Thyroid gland (tissue), 4 donors: ENCODE measurements at regions not wholly inside any gene's neighbourhood (a gene's known extent, or its start where the extent isn't known, plus 50 kb on each side); places are given as distances from the start of the nearest gene placed in this dataset.
"Not testable (repeated sequence)": the region's sequence is repeated elsewhere in the genome, so short reads cannot be mapped to it uniquely, and the experiment has no call there.

Experiments used
- DNase-seq, 2 donors: peaks; one replicate each; pipeline ENCODE4 v3.0.0-alpha.2; 2019
- H3K27ac ChIP-seq, 3 donors: fragments of 200-600 bp; sonication (generic); 1 replicate in 2 of 3; 2 replicates in 1 of 3; pipeline ENCODE4 v1.5.1; 2016 to 2019; ENCODE audit warnings: mild to moderate bottlenecking in 1 of 3, moderate library complexity in 1 of 3
- H3K27me3 ChIP-seq: fragments of 200-600 bp; sonication (generic); one replicate; pipeline ENCODE4 v1.5.1; 2019
- H3K36me3 ChIP-seq, 2 donors: fragments of 200-600 bp; sonication (generic); one replicate each; pipeline ENCODE4 v1.5.1; 2016 to 2019
- H3K4me1 ChIP-seq, 2 donors: fragments of 200-600 bp; sonication (generic); one replicate each; pipeline ENCODE4 v1.5.1; 2017 to 2019
- H3K4me3 ChIP-seq, 3 donors: fragments of 200-600 bp; sonication (generic); replicated peaks in 1 of 3; 1 replicate in 2 of 3; 2 replicates in 1 of 3; pipeline ENCODE4 v1.5.1; 2016; ENCODE audit warnings: mild to moderate bottlenecking in 1 of 3
- H3K9me3 ChIP-seq: fragments of 200-600 bp; sonication (generic); one replicate; pipeline ENCODE4 v1.5.1; 2017
- CTCF ChIP-seq, 6 experiments: fragments of 200-600 bp in 3 of 6; fragments of 450-650 bp in 3 of 6; sonication (generic) in 3 of 6; IDR thresholded peaks; one replicate each; pipeline ENCODE4 v1.5.1; 2016 to 2019; ENCODE audit warnings: antibody characterized with exemption in 6 of 6, mild to moderate bottlenecking in 2 of 6, inconsistent platforms in 1 of 6, moderate library complexity in 1 of 6
- POLR2A ChIP-seq, 2 donors: fragments of 450-650 bp; IDR thresholded peaks; one replicate each; pipeline ENCODE4 v1.6.1; 2017; ENCODE audit warnings: antibody characterized with exemption in 2 of 2, mild to moderate bottlenecking in 2 of 2, moderate library complexity in 1 of 2
- WGBS, 2 donors: methylation state at CpG; one replicate each; pipeline ENCODE4 v1.1.5; 2017; 5-methylcytosine and 5-hydroxymethylcytosine counted together
- intact Hi-C: fragments of 100-400 bp; cut with DNase I; formaldehyde crosslinking; loops from one replicate; pipeline ENCODE4 v1.15.1; 2023

DNA sequence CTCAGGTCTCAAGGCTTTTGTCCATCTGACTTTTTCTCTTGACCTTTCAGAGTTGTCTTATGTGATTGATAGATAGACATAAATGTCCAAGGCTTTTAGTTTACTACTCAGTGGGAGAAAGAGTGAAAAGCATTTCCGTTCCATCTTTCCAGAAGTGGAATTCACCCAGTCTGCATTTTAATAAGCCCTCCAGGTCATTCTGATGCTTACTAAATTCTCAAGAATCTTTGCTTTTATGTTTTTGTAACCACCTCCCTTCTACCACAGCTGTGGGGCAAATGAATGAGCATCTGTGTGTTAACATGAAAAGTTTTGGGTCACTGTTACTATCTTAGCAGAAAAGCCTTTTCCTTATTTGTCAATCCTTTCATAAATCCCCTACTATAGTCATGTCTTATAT is 251.4 kb downstream of the LRIG3 start:
- H3K27me3 ChIP-seq: no peaks in the 10 kb centered on the region
- no peaks in the 10 kb centered on the region for H3K36me3 ChIP-seq
- no peak overlapping the region for H3K27ac ChIP-seq
- no peak overlapping the region for H3K4me3 ChIP-seq
- no peaks in the 10 kb centered on the region for H3K9me3 ChIP-seq
- 86 to 98% methylated on average over 1 of the region's 1 CpG for WGBS, 2 donors
- H3K4me1 ChIP-seq: no peaks in the 10 kb centered on the region
- intact Hi-C loops: no loop called here
- DNase-seq: no peak
- no peak for TF ChIP-seq POLR2A (IDR thresholded peaks at IDR 0.05)
- no peak for TF ChIP-seq CTCF (IDR thresholded peaks at IDR 0.05)

DNA sequence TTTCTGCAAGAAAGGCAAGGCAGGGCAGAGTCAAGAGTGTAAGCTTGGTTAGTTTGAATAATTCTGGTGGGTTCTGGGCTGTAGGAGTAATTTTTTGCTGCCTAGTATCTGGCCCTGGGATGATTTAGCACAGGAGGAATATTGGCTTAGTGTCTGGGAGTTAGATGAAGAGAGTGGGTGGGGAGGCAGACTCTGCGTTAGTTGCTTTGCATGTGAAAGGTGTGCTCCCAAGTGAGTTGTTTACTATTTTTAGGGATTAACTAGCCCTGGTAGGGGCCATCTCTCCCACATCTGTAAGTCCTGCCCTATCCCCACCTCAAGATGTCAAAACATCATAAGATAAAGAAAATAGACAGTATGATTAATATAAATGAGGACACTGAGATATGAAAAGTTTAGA is 249.7 kb downstream of the LRIG3 start:
- WGBS, 2 donors: 90 to 94% methylated on average over 1 of the region's 1 CpG
- intact Hi-C loops: no loop called here
- H3K27me3 ChIP-seq: no peaks in the 10 kb centered on the region
- no peak overlapping the region for H3K27ac ChIP-seq
- no peak overlapping the region for H3K4me3 ChIP-seq
- H3K9me3 ChIP-seq: no peaks in the 10 kb centered on the region
- H3K36me3 ChIP-seq: no peaks in the 10 kb centered on the region
- TF ChIP-seq CTCF (IDR thresholded peaks at IDR 0.05): no peak
- no peak for TF ChIP-seq POLR2A (IDR thresholded peaks at IDR 0.05)
- no peaks in the 10 kb centered on the region for H3K4me1 ChIP-seq
- no peak for DNase-seq

- DNase-seq: no peak
- no peaks in the 10 kb centered on the region for H3K9me3 ChIP-seq
- no peaks in the 10 kb centered on the region for H3K27me3 ChIP-seq
- no peak overlapping the region for H3K4me3 ChIP-seq
- TF ChIP-seq CTCF (IDR thresholded peaks at IDR 0.05) (no peak), POLR2A (IDR thresholded peaks at IDR 0.05) (no peak)
- H3K27ac ChIP-seq: no peak overlapping the region
- no peaks in the 10 kb centered on the region for H3K4me1 ChIP-seq
- intact Hi-C loops: no loop called here
- H3K36me3 ChIP-seq: no peaks in the 10 kb centered on the region
- WGBS, 2 donors: 45 to 47% methylated on average over 3 of the region's 3 CpGs
Measured at GRCh38 chr12:58671196-58671595, 249.1 kb downstream of the LRIG3 start.

DNA sequence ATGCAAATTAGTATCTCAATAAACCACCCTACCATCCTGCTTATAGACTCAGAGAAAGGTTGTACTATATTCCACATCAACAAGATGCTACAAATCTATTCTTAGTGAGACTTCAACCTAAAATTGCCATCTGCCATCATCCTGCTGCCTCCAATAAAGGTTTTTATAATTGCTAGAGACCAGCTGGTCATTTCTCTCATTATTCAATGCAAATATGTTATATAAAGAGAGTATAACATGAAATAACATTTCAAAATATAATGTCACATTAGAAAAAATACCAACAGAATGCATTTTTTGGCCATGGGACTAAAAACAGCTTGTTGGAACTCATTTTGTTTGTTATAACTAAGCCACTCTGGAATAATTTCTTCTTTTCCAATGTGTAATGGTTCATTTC is 247.3 kb downstream of the LRIG3 start:
- Histone ChIP-seq H3K4me3 (no peak overlapping the region), H3K36me3 (no peaks in the 10 kb centered on the region), H3K27ac (no peak overlapping the region), H3K4me1 (no peaks in the 10 kb centered on the region), H3K27me3 (no peaks in the 10 kb centered on the region), H3K9me3 (no peaks in the 10 kb centered on the region)
- DNase-seq: no peak
- TF ChIP-seq POLR2A (IDR thresholded peaks at IDR 0.05): no peak
- no peak for TF ChIP-seq CTCF (IDR thresholded peaks at IDR 0.05)
- intact Hi-C loops: no loop called here

DNA sequence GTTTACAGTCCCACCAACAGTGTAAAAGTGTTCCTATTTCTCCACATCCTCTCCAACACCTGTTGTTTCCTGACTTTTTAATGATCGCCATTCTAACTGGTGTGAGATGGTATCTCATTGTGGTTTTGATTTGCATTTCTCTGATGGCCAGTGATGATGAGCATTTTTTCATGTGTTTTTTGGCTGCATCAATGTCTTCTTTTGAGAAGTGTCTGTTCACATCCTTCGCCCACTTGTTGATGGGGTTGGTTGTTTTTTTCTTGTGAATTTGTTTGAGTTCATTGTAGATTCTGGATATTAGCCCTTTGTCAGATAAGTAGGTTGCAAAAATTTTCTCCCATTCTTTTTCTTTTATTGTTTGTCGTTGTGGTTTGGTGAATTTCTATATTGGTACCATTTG is 242.5 kb downstream of the LRIG3 start:
- intact Hi-C loops, H3K27ac ChIP-seq, DNase-seq, H3K4me3 ChIP-seq, H3K9me3 ChIP-seq, H3K36me3 ChIP-seq, H3K27me3 ChIP-seq, H3K4me1 ChIP-seq: not testable (repeated sequence)
- WGBS, 2 donors: 95 to 99% methylated on average over 3 of the region's 3 CpGs

GRCh38 chr12:58678753-58679152 is 241.6 kb downstream of the LRIG3 start:
- DNase-seq: no peak
- 83 to 84% methylated on average over 2 of the region's 2 CpGs for WGBS, 2 donors
- H3K4me3 ChIP-seq: no peak overlapping the region
- TF ChIP-seq CTCF (IDR thresholded peaks at IDR 0.05) (no peak), POLR2A (IDR thresholded peaks at IDR 0.05) (no peak)
- no peak overlapping the region for H3K27ac ChIP-seq
- H3K27me3 ChIP-seq: no peaks in the 10 kb centered on the region
- intact Hi-C loops: no loop called here
- H3K36me3 ChIP-seq: no peaks in the 10 kb centered on the region
- no peaks in the 10 kb centered on the region for H3K4me1 ChIP-seq
- H3K9me3 ChIP-seq: no peaks in the 10 kb centered on the region
